Neural cell (in vitro differentiated cells): ENCODE measurements at regions not wholly inside any gene's neighbourhood (a gene's known extent, or its start where the extent isn't known, plus 50 kb on each side); places are given as distances from the start of the nearest gene placed in this dataset.
"Not testable (repeated sequence)": the region's sequence is repeated elsewhere in the genome, so short reads cannot be mapped to it uniquely, and the experiment has no call there.

Experiments used
- H2AFZ ChIP-seq: fragments of 200-600, 300-800 bp; sonication (generic), shearing (Covaris generic); 2 replicates; pipeline ENCODE4 v1.6.0; 2014; ENCODE audit warnings: low read depth, mild to moderate bottlenecking, antibody characterized with exemption, low read length, moderate library complexity
- H3F3A ChIP-seq: fragments of 200-600 bp; shearing (Covaris generic); 2 replicates; pipeline ENCODE4 v1.6.1; 2016; ENCODE audit warnings: mild to moderate bottlenecking, moderate library complexity, mixed read lengths, antibody characterized with exemption, low read length; ENCODE audit not compliant: insufficient read depth, poor library complexity, severe bottlenecking
- H3K27ac ChIP-seq: fragments of 200-600, 300-800 bp; sonication (generic), shearing (Covaris generic); 2 replicates; pipeline ENCODE4 v1.5.1; 2014; ENCODE audit warnings: mild to moderate bottlenecking, low read length, moderate library complexity
- H3K27me3 ChIP-seq: fragments of 300-800, 200-600 bp; sonication (generic), shearing (Covaris generic); 2 replicates; pipeline ENCODE4 v1.6.0; 2014; ENCODE audit warnings: mild to moderate bottlenecking, low read depth, low read length, moderate library complexity; ENCODE audit not compliant: insufficient read depth
- H3K36me3 ChIP-seq: fragments of 300-800, 200-600 bp; sonication (generic), shearing (Covaris generic); 2 replicates; pipeline ENCODE4 v1.5.1; 2014; ENCODE audit warnings: mild to moderate bottlenecking, antibody characterized with exemption, low read length, moderate library complexity; ENCODE audit not compliant: insufficient read depth
- H3K4me2 ChIP-seq: fragments of 300-800, 200-600 bp; sonication (generic), shearing (Covaris generic); 2 replicates; pipeline ENCODE4 v1.6.0; 2014; ENCODE audit warnings: mild to moderate bottlenecking, low read length
- H3K4me3 ChIP-seq: fragments of 300-800, 200-600 bp; sonication (generic), shearing (Covaris generic); 2 replicates; pipeline ENCODE4 v1.5.1; 2014; ENCODE audit warnings: mild to moderate bottlenecking, low read length, moderate library complexity
- H3K79me2 ChIP-seq: fragments of 200-600 bp; shearing (Covaris generic); replicated peaks from 2 replicates; pipeline ENCODE4 v1.6.0; 2014; ENCODE audit warnings: mild to moderate bottlenecking, low read length, moderate library complexity; ENCODE audit not compliant: insufficient read depth
- H3K9ac ChIP-seq: fragments of 300-800, 200-600 bp; sonication (generic), shearing (Covaris generic); 2 replicates; pipeline ENCODE4 v1.6.1; 2016; ENCODE audit warnings: mild to moderate bottlenecking, low read length, mixed read lengths
- H3K9me2 ChIP-seq: fragments of 200-600 bp; shearing (Covaris generic); 2 replicates; pipeline ENCODE4 v1.6.1; 2016; ENCODE audit warnings: mild to moderate bottlenecking, low read length, mixed read lengths; ENCODE audit not compliant: insufficient read depth
- H3K9me3 ChIP-seq: fragments of 200-600, 300-800 bp; sonication (generic), shearing (Covaris generic); 2 replicates; pipeline ENCODE4 v1.6.1; 2016; ENCODE audit warnings: mild to moderate bottlenecking, mixed run types, low read length, moderate library complexity, mixed read lengths
- H4K20me1 ChIP-seq: fragments of 200-600 bp; shearing (Covaris generic); 2 replicates; pipeline ENCODE4 v1.6.1; 2016; ENCODE audit warnings: mild to moderate bottlenecking, mixed run types; ENCODE audit not compliant: insufficient read depth
- EP300 ChIP-seq: fragments of 450-650 bp; conservative IDR thresholded peaks from 2 replicates; pipeline ENCODE4 v1.6.1; 2014; ENCODE audit warnings: antibody characterized with exemption, mild to moderate bottlenecking, moderate library complexity; ENCODE audit not compliant: poor library complexity, severe bottlenecking
- EZH2 ChIP-seq: fragments of 200-600, 300-800 bp; shearing (Covaris generic), sonication (generic); IDR thresholded peaks from 2 replicates; pipeline ENCODE4 v1.6.1; 2014; ENCODE audit warnings: antibody characterized with exemption, low read length, borderline replicate concordance, mild to moderate bottlenecking; ENCODE audit not compliant: insufficient read depth, poor library complexity, severe bottlenecking
- MXI1 ChIP-seq: fragments of 450-650 bp; conservative IDR thresholded peaks from 2 replicates; pipeline ENCODE4 v1.6.1; 2014; ENCODE audit warnings: antibody characterized with exemption, mild to moderate bottlenecking; ENCODE audit not compliant: poor library complexity, severe bottlenecking
- POLR2AphosphoS5 ChIP-seq: IDR thresholded peaks from 2 replicates; pipeline ENCODE4 v1.6.1; 2012
- RAD21 ChIP-seq: fragments of 450-650 bp; conservative IDR thresholded peaks from 2 replicates; pipeline ENCODE4 v1.6.1; 2014; ENCODE audit warnings: antibody characterized with exemption, mild to moderate bottlenecking, moderate library complexity
- REST ChIP-seq: IDR thresholded peaks from 2 replicates; pipeline ENCODE4 v1.6.1; 2012; ENCODE audit warnings: borderline replicate concordance
- TAF1 ChIP-seq: IDR thresholded peaks from 2 replicates; pipeline ENCODE4 v1.6.1; 2012; ENCODE audit warnings: low read depth

- peak overlapping the region; percentile 64 for H3K27ac ChIP-seq
- H3K27me3 ChIP-seq, result no peaks in the 10 kb centered on the region
- no peaks in the 10 kb centered on the region for H4K20me1 ChIP-seq
- H3K4me3 ChIP-seq, result no peak overlapping the region
- no peak overlapping the region for H2AFZ ChIP-seq
- H3F3A ChIP-seq, result no peaks in the 10 kb centered on the region
- H3K9ac ChIP-seq, result peak overlapping the region; percentile 12
- no peaks in the 10 kb centered on the region for H3K9me2 ChIP-seq
- H3K4me2 ChIP-seq, result no peak overlapping the region
- H3K9me3 ChIP-seq, result no peaks in the 10 kb centered on the region
- no peak for TF ChIP-seq RAD21
- TF ChIP-seq EP300, result peak; percentile 40
- no peaks in the 10 kb centered on the region for H3K36me3 ChIP-seq
- no peaks in the 10 kb centered on the region for H3K79me2 ChIP-seq
Measured at GRCh38 chr7:97446361-97446760, 285.5 kb upstream of the TAC1 start.

- not testable (repeated sequence) for H3K36me3 ChIP-seq, H3F3A ChIP-seq, H3K4me2 ChIP-seq, H3K4me3 ChIP-seq, H2AFZ ChIP-seq, H3K27ac ChIP-seq, H3K9ac ChIP-seq, H3K9me2 ChIP-seq, H4K20me1 ChIP-seq, H3K79me2 ChIP-seq, H3K9me3 ChIP-seq, H3K27me3 ChIP-seq
Measured at GRCh38 chr7:97449448-97449847, 282.4 kb upstream of the TAC1 start.

- Histone ChIP-seq H4K20me1 (no peaks in the 10 kb centered on the region), H3K36me3 (no peaks in the 10 kb centered on the region), H3K4me3 (no peak overlapping the region), H3K9me3 (no peaks in the 10 kb centered on the region), H3K79me2 (no peaks in the 10 kb centered on the region), H3K27me3 (no peaks in the 10 kb centered on the region), H3K27ac (peak overlapping the region; percentile 77), H3K4me2 (no peak overlapping the region), H2AFZ (no peak overlapping the region), H3K9ac (peak overlapping the region; percentile 38), H3K9me2 (no peaks in the 10 kb centered on the region), H3F3A (no peaks in the 10 kb centered on the region)
- TF ChIP-seq REST (no peak), POLR2AphosphoS5 (peak; percentile 54), RAD21 (no peak), TAF1 (no peak), MXI1 (no peak), EP300 (peak; percentile 82), EZH2 (no peak)
Measured at GRCh38 chr7:97450516-97450915, 281.4 kb upstream of the TAC1 start.

GRCh38 chr7:97454636-97455035 is 277.2 kb upstream of the TAC1 start:
- TF ChIP-seq POLR2AphosphoS5 (no peak), EZH2 (no peak), MXI1 (no peak), REST (no peak), EP300 (no peak), RAD21 (no peak)
- no peaks in the 10 kb centered on the region for H3F3A ChIP-seq
- no peak overlapping the region for H2AFZ ChIP-seq

More at GRCh38 chr7:97454636-97455035, 277.2 kb upstream of the TAC1 start:
- H3K36me3 ChIP-seq, result no peaks in the 10 kb centered on the region
- no peaks in the 10 kb centered on the region for H3K9me3 ChIP-seq
- H3K4me3 ChIP-seq, result no peak overlapping the region
- H3K9me2 ChIP-seq, result no peaks in the 10 kb centered on the region
- H3K27ac ChIP-seq, result no peak overlapping the region
- H3K4me2 ChIP-seq, result no peak overlapping the region
- H3K79me2 ChIP-seq, result no peaks in the 10 kb centered on the region
- H3K9ac ChIP-seq, result no peak overlapping the region
- H4K20me1 ChIP-seq, result no peaks in the 10 kb centered on the region
- H3K27me3 ChIP-seq, result no peaks in the 10 kb centered on the region
